GM20000 (cell line): ENCODE measurements at regions not wholly inside any gene's neighbourhood (a gene's known extent, or its start where the extent isn't known, plus 50 kb on each side); places are given as distances from the start of the nearest gene placed in this dataset.
"Not testable (repeated sequence)": the region's sequence is repeated elsewhere in the genome, so short reads cannot be mapped to it uniquely, and the experiment has no call there.

Experiments
- DNase-seq: peaks from one replicate; pipeline ENCODE4 v3.0.0; 2012; ENCODE audit warnings: low spot score
- TF ChIP-seq, protein P1 (sequence below): IDR thresholded peaks from 2 replicates; pipeline ENCODE4 v1.5.1; 2012; ENCODE audit warnings: mild to moderate bottlenecking, control low read depth; ENCODE audit errors: extremely low read depth, missing control alignments

DNA sequence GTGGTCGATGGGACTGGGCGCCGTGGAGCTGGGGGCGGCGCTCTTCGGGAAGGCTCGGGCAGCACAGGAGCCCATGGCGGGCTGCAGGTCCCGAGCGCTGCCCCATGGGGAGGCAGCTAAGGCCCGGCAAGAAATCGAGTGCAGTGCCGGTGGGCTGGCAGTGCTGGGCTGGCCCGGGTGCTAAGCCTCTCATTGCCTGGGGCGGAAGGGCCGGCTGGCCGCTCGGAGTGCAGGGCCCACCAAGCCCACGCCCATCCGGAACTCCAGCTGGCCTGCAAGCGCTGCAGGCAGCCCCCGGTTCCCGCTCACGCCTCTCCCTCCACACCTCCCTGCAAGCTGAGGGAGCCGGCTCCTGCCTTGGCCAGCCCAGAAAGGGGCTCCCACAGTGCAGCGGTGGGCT is 748.4 kb upstream of the NRXN1 start:
- TF ChIP-seq, protein P1, sequence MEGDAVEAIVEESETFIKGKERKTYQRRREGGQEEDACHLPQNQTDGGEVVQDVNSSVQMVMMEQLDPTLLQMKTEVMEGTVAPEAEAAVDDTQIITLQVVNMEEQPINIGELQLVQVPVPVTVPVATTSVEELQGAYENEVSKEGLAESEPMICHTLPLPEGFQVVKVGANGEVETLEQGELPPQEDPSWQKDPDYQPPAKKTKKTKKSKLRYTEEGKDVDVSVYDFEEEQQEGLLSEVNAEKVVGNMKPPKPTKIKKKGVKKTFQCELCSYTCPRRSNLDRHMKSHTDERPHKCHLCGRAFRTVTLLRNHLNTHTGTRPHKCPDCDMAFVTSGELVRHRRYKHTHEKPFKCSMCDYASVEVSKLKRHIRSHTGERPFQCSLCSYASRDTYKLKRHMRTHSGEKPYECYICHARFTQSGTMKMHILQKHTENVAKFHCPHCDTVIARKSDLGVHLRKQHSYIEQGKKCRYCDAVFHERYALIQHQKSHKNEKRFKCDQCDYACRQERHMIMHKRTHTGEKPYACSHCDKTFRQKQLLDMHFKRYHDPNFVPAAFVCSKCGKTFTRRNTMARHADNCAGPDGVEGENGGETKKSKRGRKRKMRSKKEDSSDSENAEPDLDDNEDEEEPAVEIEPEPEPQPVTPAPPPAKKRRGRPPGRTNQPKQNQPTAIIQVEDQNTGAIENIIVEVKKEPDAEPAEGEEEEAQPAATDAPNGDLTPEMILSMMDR = no peak
- no peak for DNase-seq

DNA sequence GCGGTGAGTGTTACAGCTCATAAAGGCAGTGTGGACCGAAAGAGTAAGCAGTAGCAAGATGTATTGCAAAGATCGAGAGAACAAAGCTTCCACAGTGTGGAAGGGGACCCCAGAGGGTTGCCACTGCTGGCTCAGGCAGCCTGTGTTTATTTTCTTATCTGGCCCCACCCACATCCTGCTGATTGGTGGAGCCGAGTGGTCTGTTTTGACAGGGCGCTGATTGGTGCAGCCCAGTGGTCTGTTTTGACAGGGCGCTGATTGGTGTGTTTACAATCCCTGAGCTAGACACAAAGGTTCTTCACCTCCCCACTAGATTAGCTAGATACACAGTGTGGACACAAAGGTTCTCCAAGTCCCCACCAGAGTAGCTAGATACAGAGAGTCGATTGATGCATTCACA is 747.8 kb upstream of the NRXN1 start:
- DNase-seq = not testable (repeated sequence)

DNA sequence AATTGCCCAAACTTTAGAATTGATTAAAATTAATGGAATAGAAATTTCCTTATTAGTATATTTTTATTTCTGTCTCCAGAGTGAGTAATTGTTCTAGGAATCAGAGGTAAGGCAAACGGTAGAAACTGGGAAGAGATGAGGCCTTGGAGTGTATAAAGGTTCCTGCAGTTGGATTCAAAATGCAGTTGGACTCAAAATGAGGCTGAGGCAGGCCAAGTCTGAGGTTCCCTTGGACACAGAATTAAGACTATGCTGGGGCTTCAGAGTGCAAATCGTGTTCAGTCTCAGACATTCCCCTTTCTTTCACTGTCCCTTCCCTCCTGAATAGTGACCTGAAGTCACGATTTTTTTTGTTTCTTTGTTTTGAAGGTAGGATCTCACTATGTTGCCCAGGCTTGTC is 746.9 kb upstream of the NRXN1 start:
- TF ChIP-seq, protein P1 = no peak
- no peak for DNase-seq

DNA sequence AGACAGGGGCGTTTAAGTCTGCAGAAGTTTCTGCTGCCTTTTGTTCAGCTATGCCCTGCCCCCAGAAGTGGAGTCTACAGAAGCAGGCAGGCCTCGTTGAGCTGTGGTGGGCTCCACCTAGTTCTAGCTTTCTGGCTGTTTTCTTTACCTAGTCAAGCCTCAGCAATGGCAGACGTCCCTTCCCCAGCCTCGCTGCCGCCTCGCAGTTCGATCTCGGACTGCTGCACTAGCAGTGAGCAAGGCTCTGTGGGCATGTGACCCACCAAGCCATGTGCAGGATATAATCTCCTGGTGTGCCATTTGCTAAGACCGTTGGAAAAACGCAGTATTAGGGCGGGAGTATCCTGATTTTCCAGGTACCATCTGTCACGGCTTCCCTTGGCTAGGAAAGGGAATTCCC is 742.7 kb upstream of the NRXN1 start:
- DNase-seq = not testable (repeated sequence)

DNA sequence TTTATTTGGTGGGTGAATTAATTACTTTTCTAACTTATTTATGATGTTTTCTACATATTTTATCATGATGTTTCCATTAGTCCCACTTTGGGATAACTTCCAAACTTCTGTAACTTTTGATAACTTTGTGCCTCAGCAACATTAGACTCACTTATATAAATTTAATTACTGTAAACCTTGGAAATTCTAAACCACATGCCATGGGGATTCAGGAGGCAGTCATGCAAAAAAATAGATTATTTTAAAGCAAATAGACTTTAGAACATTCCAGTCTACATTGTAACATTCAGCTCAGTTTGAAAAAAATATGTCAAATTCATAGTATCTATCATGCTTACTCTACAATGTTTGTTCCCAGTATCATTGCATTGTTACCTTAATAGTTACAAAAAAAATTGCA is 728.5 kb upstream of the NRXN1 start:
- TF ChIP-seq, protein P1 = no peak
- no peak for DNase-seq

DNA sequence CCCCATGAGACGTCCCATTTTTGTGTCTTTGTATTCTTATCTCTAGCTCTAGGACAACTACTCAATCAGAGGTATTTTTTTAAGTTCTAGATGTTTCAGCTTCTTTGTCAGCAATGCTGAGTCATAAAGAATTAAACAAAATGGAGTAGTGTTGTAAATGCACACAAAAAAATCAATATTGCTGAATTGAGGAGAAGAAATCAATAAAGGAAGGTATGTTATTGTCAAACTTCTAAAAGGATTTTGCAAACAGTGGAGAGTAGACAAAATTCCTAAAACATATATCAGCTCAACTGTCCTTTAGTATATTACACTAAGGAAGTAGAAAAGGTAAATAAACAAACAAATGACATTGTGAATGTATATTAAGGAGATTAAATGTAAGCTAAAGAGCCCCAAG is 726.1 kb upstream of the NRXN1 start:
- TF ChIP-seq, protein P1 = no peak
- no peak for DNase-seq

DNA sequence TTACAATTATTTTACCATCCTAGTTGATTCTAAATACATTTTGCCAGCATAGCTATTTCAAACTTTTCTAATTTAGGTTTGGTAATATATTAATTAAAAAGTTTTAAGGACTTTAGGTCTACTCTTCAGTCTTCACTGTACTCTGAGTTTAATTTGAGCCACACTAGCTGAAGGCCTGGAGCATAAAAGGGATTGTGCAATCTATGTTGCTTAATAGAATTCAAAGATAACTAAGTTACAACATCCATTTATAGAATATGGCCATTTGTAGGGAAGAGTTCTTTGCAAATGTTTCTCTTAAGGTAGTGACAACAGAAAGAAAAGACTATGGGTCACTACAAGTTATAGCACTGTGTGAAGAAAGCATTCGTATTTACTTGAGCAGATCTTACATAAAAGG is 702.2 kb upstream of the NRXN1 start:
- DNase-seq = no peak
- TF ChIP-seq, protein P1 = no peak

DNA sequence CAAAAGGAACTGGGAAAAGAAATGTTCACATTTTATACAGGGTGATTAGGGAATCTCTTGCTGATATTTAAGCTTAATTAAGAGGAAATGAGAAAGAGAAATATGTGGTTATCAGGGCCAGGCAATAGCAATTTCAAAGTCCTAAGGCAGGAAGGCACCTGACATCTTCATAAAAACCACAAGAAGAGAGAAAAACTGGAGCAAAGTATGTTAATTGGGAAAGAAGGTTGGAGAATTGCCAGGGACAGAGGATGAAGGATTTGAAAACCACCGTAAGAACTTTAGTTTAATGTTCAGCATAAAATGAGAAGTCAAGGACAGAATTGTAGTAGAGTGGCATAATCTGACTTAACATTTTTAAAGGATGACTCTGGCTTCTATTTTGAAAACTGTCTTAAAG is 691.8 kb upstream of the NRXN1 start:
- TF ChIP-seq, protein P1 = no peak
- DNase-seq = no peak

DNA sequence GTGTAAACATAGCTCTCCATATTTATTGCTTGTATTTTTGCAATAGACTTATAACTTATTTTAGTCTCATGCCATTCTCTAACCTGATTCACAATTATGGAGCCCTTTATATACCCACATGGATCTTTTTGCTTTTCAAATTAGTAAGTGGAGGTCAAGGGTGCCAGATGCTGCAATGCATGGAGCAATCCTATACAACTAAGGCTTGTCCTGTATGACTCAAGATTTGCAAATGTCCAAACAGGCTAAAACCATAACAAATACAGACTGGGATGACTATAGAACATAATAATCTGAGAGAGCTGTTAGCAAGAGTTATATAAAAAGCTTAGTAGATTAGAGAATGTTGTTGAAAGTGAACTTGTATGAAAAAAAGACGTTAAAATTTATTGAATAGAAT is 690.4 kb upstream of the NRXN1 start:
- DNase-seq = no peak
- TF ChIP-seq, protein P1 = no peak
